ENCODE measurements at regions not wholly inside any gene's neighbourhood (a gene's known extent, or its start where the extent isn't known, plus 50 kb on each side); places are given as distances from the start of the nearest gene placed in this dataset.

- no peak for DNase-seq (ENCODE audit: low spot score)
These were observed 161.6 kb upstream of the DMRTA1 start for GRCh38 chr9:22285066-22285465.

DNA sequence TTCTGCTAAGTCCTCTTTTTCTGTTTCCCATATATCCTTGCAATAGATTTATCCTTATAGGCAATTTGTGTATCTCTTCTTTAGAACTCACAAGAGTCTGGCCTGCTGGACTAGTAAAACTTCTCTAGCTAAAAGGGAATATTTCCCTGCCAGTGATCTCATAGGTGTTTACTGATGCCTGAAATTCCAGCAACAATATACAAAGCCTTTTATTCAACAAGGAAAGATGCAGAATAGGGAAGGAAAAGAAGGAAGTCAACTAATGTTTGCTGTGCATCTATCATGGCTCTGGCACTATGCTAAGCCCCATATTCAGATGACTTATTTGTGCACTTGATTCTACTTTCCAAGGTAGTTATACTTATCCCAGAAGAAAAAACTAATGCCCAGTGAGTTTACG lies 160.0 kb upstream of the DMRTA1 start:
- no peak for DNase-seq (ENCODE audit: low spot score)

GRCh38 chr9:22288661-22289060 lies 158.0 kb upstream of the DMRTA1 start:
- no peak for DNase-seq (ENCODE audit: low spot score)

- DNase-seq (ENCODE audit: low spot score), result no peak
These were observed 139.5 kb upstream of the DMRTA1 start for GRCh38 chr9:22307013-22307711.

DNA sequence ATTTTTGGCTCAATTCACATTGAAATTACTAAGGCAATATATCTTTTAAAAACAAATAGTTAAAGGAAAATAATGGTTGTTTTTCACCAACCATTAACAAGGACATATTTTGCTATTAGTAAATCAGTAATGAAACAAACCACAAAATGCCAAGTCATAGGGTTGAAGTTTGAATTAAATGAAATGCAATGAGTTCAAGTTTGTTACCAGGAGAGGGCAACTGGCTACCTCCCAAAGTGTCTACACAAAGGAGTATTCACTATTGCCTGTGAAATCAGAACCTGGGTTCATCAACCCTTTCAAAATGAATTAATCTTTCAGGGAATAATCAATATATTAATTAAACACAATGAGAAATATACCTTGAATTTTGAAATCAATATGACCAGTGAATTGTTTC lies 138.4 kb upstream of the DMRTA1 start:
- DNase-seq (ENCODE audit: low spot score), result no peak

DNA sequence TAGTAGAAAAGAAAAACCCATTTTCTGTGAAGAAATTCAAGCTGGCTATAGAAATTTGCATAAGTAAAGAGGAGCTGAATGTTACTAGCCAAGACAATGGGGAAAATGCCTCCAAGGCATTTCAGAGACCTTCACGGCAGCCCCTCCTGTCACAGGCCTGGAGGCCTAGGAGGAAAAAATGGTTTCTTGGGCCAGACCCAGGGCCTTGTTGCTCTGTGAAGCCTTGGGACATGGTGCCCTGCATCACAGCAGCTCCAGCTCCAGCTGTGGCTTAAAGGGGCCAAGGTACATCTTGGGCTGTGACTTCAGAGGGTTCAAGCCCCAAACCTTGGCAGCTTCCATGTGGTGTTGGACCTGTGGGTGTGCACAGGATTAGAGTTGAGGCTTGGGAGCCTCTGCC lies 130.0 kb upstream of the DMRTA1 start:
- no peak for DNase-seq (ENCODE audit: low spot score)

- no peak for DNase-seq (ENCODE audit: low spot score)
These were observed 115.1 kb upstream of the DMRTA1 start for GRCh38 chr9:22331533-22331932.

DNA sequence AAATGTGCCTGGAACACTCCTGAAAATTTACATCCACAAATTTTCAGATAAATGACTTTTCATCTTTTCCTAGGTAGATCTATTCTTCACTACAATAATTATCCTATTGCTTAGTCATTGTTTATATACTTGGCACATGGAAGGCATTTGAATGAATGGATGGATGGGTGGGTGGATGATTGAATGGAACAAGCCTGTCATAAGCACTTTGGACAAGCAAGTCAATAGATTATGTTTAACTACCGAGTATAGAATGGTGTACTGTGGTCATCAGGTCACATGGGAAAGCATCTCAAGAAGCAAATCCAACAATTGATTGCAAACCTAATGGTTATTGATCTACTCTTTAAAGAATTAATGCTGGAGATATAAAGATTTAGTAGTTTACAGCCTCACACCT lies 114.4 kb upstream of the DMRTA1 start:
- no peak for DNase-seq (ENCODE audit: low spot score)

DNA sequence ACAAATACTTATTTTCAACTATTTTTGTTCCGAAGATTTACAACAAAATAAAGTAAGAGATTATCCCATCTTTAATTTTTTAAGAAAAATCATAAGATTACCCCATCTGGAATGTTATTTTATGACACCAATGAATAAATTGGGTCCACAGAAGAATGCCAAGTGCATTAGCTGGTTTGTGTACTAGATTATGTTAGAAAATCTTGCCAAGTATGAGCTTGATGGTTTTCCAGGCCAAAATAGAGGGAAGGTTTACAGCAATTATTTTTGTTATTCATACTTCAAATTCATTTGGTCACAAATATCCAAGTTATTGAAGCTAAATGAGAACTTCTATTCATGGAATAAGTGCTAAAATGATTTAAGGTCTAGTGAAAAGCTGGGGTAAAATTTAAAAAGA lies 109.4 kb upstream of the DMRTA1 start:
- DNase-seq (ENCODE audit: low spot score), result no peak

DNA sequence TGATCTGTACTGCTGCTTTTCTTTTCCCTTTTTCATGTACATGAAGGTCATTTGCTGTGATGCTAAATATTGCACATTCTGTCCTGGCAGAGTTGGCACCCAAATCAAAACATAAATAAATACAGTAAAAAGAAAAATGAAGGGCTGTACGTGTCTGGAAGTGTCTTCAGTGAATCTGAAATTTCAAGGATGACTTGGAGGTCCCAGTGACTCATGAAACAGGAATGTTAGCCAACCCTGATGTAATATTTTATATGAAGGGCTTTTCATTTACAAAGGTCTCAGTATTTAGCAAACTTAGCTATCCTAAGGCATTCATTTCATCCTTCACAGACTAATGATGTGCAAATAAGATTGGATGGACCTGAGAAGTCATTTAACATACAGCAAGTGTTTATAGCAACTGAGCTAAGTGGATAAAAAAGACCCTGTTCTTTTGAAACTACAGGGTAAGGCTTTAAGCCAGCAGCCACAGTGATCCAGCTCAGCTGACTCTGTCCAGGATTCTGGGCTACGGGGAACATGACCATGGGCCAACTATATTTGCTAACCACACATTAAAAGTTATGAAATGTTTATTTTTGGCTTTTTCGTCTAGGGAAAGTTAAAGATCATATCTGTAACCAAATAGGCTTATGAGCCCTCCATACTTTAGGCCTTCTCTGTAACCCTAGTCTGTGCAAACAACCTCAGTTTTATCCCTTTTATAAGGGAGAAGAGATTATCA lies 104.0 kb upstream of the DMRTA1 start:
- DNase-seq (ENCODE audit: low spot score), result no peak

GRCh38 chr9:22343218-22343611 lies 103.4 kb upstream of the DMRTA1 start:
- no peak for DNase-seq (ENCODE audit: low spot score)

DNA sequence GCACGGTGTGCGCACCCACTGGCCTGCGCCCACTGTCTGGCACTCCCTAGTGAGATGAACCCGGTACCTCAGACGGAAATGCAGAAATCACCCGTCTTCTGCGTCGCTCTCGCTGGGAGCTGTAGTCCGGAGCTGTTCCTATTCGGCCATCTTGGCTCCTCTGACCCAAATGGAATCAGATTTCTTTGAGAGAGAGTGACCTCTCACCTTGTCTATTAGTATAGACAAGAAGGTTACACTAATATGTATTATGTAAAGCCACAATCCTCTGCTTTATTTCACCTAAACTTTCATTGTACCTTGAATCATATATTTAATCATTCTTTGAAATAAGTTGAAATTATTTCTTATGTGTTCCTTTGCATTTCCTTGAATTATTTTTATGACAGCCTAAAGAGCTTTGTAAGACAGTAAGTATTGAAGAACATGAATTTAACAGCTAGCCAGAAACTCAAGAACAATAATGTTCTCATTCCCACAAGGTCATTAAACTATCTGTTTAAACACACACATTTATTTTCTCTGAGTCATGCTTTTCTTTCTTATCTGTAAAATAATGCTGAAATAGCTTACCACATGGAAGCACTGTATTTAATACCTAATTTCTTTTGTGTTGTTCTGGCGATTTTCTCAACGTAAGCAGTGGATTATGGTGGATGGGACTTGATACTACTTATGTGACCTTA lies 91.8 kb upstream of the DMRTA1 start:
- DNase-seq (ENCODE audit: low spot score), result no peak

DNA sequence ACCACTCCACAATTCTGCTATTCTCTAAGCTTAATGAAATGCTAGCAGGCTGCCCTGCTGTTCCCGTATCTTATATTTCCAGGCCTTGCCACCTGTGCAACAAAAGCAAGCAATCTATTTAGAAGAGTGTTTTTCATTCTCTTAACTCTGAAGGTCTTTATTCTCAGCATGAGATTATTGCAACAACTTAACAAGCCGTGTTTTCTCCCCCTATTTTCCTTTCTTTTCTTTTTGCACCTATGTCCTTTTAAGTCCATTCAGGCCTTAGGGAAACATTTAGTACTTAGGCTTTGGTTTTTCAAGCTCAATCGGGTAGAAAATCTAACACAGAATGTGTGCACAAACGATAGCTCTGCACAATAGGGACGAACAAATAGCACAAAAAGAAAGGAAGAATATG lies 89.6 kb upstream of the DMRTA1 start:
- DNase-seq (ENCODE audit: low spot score), result no peak

DNA sequence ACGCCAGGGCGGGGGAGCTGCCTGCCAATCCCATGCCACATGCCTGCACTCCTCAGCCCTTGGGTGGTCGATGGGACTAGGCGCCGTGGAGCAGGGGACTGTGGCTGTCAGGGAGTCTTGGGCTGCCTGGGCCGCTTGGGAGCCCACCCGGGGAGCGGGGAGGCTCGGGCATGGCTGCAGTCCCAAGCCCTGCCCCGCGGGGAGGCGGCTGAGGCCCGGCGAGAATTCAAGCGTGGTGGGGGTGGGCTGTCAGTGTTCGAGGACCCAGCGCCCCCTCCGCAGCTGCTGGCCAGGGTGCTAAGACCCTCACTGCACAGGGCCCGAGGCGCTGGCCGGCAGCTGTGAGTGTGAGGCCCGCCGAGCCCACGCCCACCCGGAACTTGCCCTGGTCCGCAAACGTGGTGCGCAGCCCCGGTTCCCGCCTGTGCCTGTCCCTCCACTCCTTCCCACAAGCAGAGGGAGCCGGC lies 83.2 kb upstream of the DMRTA1 start:
- DNase-seq (ENCODE audit: low spot score), result no peak

GRCh38 chr9:22373636-22374035 lies 73.0 kb upstream of the DMRTA1 start:
- DNase-seq (ENCODE audit: low spot score), result no peak

DNA sequence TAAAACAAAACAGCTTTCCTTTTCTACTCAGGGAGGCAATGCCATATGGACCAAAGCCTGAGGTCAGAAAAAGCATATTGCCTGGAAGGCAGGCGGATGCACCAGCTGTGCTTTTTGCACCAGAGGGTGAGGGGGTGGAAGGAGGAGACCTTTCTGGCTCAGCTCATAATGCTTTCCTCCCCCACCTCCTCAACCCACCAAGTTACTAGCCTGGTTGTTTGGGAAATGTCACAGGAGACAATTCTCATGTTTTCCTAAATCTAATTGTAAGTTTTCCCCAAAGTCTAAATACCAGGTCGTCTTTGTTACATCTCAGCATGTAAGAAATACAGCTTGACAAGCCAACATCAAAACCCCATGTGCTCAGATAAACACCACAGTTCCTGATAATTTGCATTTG lies 72.6 kb upstream of the DMRTA1 start:
- DNase-seq (ENCODE audit: low spot score), result no peak

DNA sequence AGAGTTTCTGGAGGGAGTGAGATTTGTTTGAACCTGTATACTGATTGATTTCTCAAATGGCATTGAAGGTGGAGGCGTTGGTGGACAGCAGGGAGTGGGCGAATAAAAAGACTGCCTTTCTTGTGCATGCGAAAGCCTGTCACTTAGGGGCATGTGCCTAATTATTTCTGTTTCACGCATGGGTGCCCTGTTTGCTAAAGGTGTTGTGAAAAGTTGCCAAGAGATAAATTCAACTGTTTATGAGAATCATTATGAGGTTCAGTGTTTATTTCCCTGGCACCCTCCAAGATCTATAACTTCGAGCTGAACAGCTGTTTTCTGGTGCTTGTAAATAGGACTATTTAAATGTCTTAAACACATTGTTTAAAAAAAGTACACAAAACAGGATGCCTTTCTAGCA lies 67.4 kb upstream of the DMRTA1 start:
- no peak for DNase-seq (ENCODE audit: low spot score)

DNA sequence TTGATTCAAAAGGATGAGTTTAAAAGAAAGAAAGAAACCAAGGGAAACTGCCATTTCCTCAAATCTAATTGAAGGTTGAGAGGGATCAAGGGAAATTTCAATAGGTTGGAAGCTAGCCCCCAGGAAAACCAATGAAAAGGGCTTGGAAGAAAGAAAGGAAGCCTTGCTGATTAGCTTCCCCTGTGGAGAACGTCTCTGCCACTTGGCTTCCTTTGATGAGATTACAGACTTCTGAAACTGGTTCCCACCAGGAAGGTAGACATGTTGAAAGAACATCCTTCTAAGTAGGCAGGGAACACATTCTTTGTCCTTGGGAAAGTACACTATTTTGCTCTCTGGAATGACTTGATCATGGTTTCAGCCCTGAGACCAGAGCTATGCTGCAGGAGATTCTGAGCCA lies 65.5 kb upstream of the DMRTA1 start:
- no peak for DNase-seq (ENCODE audit: low spot score)

GRCh38 chr9:22382331-22382730 lies 64.3 kb upstream of the DMRTA1 start:
- DNase-seq (ENCODE audit: low spot score), result no peak

GRCh38 chr9:22383718-22384117 lies 62.9 kb upstream of the DMRTA1 start:
- DNase-seq (ENCODE audit: low spot score), result no peak

- no peak for DNase-seq (ENCODE audit: low spot score)
These were observed 57.4 kb upstream of the DMRTA1 start for GRCh38 chr9:22389271-22389670.

DNA sequence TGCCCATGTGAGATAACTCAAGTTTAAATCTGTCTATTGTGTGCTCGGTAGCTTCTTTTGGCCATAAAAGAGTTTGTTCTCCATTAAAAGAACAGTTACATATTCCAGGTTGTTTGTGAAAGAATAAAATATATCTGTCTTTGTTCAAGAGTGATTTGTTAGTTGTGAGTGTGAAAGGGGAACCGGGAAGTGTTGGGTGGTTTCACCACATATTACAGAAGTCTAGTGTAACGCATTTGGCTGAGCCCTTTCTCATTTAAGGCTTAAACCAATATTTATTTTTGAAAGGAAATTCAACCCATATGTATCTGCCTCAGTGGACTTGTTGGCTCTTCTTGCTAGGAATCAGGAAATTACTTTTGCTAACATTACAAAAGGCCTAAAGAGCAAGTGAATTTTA lies 54.1 kb upstream of the DMRTA1 start:
- no peak for DNase-seq (ENCODE audit: low spot score)

- DNase-seq (ENCODE audit: low spot score), result no peak
These were observed 50.9 kb upstream of the DMRTA1 start for GRCh38 chr9:22395687-22396141.

All from CD4-positive, alpha-beta T cell treated with Interleukin-6 at 100 ng/mL for 8 hours (primary cell).